Type B pancreatic cell (in vitro differentiated cells): ENCODE measurements at regions not wholly inside any gene's neighbourhood (a gene's known extent, or its start where the extent isn't known, plus 50 kb on each side); places are given as distances from the start of the nearest gene placed in this dataset.

Experiments used
- DNase-seq: peaks from one replicate; pipeline ENCODE4 v3.0.0; 2021; ENCODE audit warnings: mixed read lengths; ENCODE audit not compliant: unreplicated experiment; ENCODE audit errors: extremely low spot score
- H3K27ac Mint-ChIP-seq: 2 replicates; pipeline ENCODE4 v1.8.0; 2021; ENCODE audit warnings: mild to moderate bottlenecking, mixed read lengths
- H3K27me3 Mint-ChIP-seq: 2 replicates; pipeline ENCODE4 v1.8.0; 2021; ENCODE audit warnings: mixed read lengths
- H3K36me3 Mint-ChIP-seq: 2 replicates; pipeline ENCODE4 v1.8.0; 2021; ENCODE audit warnings: mixed read lengths
- H3K4me1 Mint-ChIP-seq: one replicate; pipeline ENCODE4 v1.8.0; 2021; ENCODE audit warnings: mixed read lengths; ENCODE audit not compliant: unreplicated experiment
- H3K4me3 Mint-ChIP-seq: 2 replicates; pipeline ENCODE4 v1.8.0; 2021; ENCODE audit warnings: mild to moderate bottlenecking, mixed read lengths
- H3K9me3 Mint-ChIP-seq: 2 replicates; pipeline ENCODE4 v1.8.0; 2021; ENCODE audit warnings: mixed read lengths
- TF ChIP-seq, protein P1 (sequence below): fragments of 200-600 bp; sonication (generic); conservative IDR thresholded peaks from 2 replicates; pipeline ENCODE4 v1.5.0; 2021; ENCODE audit warnings: antibody characterized with exemption, mild to moderate bottlenecking

DNA sequence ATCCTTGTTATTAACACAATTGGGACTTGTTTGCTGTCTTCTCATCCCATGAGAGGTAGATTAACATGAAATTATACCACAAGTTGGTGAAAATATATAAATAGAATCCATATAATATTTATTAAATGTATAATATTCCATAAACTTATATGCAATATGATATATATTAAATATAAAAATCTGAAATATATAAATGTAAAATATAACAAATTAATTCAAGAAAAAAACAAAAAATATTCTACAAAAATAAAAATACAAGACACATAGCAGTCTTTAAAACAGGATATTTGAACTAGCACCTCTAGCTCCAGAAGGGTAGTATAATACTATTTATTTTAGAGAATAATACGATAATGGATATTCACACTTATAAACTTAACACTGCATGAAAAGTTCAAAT is 603.3 kb upstream of the FLRT2 start:
- H3K4me1 Mint-ChIP-seq, result no peaks in the 10 kb centered on the region
- no peak overlapping the region for H3K4me3 Mint-ChIP-seq
- no peak for DNase-seq
- H3K27me3 Mint-ChIP-seq, result no peaks in the 10 kb centered on the region
- H3K36me3 Mint-ChIP-seq, result no peaks in the 10 kb centered on the region
- H3K27ac Mint-ChIP-seq, result no peak overlapping the region
- H3K9me3 Mint-ChIP-seq, result no peaks in the 10 kb centered on the region
- TF ChIP-seq, protein P1, sequence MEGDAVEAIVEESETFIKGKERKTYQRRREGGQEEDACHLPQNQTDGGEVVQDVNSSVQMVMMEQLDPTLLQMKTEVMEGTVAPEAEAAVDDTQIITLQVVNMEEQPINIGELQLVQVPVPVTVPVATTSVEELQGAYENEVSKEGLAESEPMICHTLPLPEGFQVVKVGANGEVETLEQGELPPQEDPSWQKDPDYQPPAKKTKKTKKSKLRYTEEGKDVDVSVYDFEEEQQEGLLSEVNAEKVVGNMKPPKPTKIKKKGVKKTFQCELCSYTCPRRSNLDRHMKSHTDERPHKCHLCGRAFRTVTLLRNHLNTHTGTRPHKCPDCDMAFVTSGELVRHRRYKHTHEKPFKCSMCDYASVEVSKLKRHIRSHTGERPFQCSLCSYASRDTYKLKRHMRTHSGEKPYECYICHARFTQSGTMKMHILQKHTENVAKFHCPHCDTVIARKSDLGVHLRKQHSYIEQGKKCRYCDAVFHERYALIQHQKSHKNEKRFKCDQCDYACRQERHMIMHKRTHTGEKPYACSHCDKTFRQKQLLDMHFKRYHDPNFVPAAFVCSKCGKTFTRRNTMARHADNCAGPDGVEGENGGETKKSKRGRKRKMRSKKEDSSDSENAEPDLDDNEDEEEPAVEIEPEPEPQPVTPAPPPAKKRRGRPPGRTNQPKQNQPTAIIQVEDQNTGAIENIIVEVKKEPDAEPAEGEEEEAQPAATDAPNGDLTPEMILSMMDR, result no peak

- H3K9me3 Mint-ChIP-seq, result no peaks in the 10 kb centered on the region
- peaks cover 2% of the 10 kb centered on the region for H3K27me3 Mint-ChIP-seq
- H3K27ac Mint-ChIP-seq, result no peak overlapping the region
- DNase-seq, result no peak
- H3K36me3 Mint-ChIP-seq, result no peaks in the 10 kb centered on the region
- no peaks in the 10 kb centered on the region for H3K4me1 Mint-ChIP-seq
- TF ChIP-seq, protein P1, result no peak
- no peak overlapping the region for H3K4me3 Mint-ChIP-seq
Measured at GRCh38 chr14:84927096-84927827, 602.7 kb upstream of the FLRT2 start.

GRCh38 chr14:84929086-84929485 is 600.9 kb upstream of the FLRT2 start:
- DNase-seq, result no peak
- Mint-ChIP-seq H3K36me3 (no peaks in the 10 kb centered on the region), H3K4me1 (no peaks in the 10 kb centered on the region), H3K4me3 (no peak overlapping the region), H3K27me3 (peaks cover 4% of the 10 kb centered on the region), H3K27ac (no peak overlapping the region), H3K9me3 (no peaks in the 10 kb centered on the region)
- TF ChIP-seq, protein P1, result no peak

DNA sequence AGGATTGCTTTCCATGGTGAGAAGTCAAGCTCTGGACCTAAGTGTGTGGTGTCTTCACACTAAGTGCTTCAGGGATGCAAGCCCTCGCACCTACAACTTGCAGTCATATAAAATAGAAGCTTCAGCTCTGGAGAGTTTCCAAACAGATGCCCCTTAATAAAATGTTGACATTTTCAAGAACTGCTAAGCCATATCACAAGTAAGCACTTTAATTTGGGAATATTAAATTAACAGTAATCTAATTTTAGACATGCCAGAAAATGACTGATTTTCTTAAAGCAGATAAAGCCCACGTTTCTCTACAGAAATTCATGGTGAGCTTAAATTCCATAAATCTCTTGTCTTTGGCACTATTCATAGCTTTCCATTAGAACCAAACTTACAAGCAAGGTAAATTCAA is 600.1 kb upstream of the FLRT2 start:
- Mint-ChIP-seq H3K4me3 (no peak overlapping the region), H3K9me3 (no peaks in the 10 kb centered on the region), H3K27ac (no peak overlapping the region), H3K27me3 (peaks cover 4% of the 10 kb centered on the region), H3K36me3 (no peaks in the 10 kb centered on the region), H3K4me1 (no peaks in the 10 kb centered on the region)
- TF ChIP-seq, protein P1, result no peak
- DNase-seq, result no peak

GRCh38 chr14:84937016-84937415 is 592.9 kb upstream of the FLRT2 start:
- TF ChIP-seq, protein P1, result no peak
- no peaks in the 10 kb centered on the region for H3K4me1 Mint-ChIP-seq
- H3K4me3 Mint-ChIP-seq, result no peak overlapping the region
- H3K27me3 Mint-ChIP-seq, result peaks cover 10% of the 10 kb centered on the region
- no peak overlapping the region for H3K27ac Mint-ChIP-seq
- no peak for DNase-seq
- H3K36me3 Mint-ChIP-seq, result no peaks in the 10 kb centered on the region
- H3K9me3 Mint-ChIP-seq, result no peaks in the 10 kb centered on the region
